WTC11 (cell line): ENCODE measurements at regions not wholly inside any gene's neighbourhood (a gene's known extent, or its start where the extent isn't known, plus 50 kb on each side); places are given as distances from the start of the nearest gene placed in this dataset.

Source experiments
- JUN ChIP-seq: sonication (generic); formaldehyde crosslinking; IDR thresholded peaks from 2 replicates; pipeline ENCODE4 v1.8.0; 2023; ENCODE audit warnings: mild to moderate bottlenecking, missing genetic modification reagents
- KAT7 ChIP-seq: sonication (generic); formaldehyde crosslinking; IDR thresholded peaks from 2 replicates; pipeline ENCODE4 v1.8.1; 2023; ENCODE audit warnings: missing genetic modification reagents, mild to moderate bottlenecking, borderline replicate concordance
- TEAD1 ChIP-seq: sonication (generic); formaldehyde crosslinking; IDR thresholded peaks from 2 replicates; pipeline ENCODE4 v1.8.0; 2022; ENCODE audit warnings: mild to moderate bottlenecking, missing genetic modification reagents
- TEAD4 ChIP-seq: sonication (generic); formaldehyde crosslinking; IDR thresholded peaks from 2 replicates; pipeline ENCODE4 v1.8.0; 2022; ENCODE audit warnings: mild to moderate bottlenecking, missing genetic modification reagents
- ZNF317 ChIP-seq: sonication (generic); formaldehyde crosslinking; IDR thresholded peaks from 2 replicates; pipeline ENCODE4 v1.8.1; 2023; ENCODE audit warnings: low read depth, mild to moderate bottlenecking, moderate library complexity, missing genetic modification reagents, borderline replicate concordance
- TF ChIP-seq, protein P1 (sequence below): fragments of 200-600 bp; IDR thresholded peaks from 2 replicates; pipeline ENCODE4 v1.8.0; 2022; ENCODE audit warnings: antibody characterized with exemption
- TF ChIP-seq, protein P2 (sequence below): sonication (generic); formaldehyde crosslinking; IDR thresholded peaks from 2 replicates; pipeline ENCODE4 v1.8.0; 2023; ENCODE audit warnings: mild to moderate bottlenecking, missing genetic modification reagents

DNA sequence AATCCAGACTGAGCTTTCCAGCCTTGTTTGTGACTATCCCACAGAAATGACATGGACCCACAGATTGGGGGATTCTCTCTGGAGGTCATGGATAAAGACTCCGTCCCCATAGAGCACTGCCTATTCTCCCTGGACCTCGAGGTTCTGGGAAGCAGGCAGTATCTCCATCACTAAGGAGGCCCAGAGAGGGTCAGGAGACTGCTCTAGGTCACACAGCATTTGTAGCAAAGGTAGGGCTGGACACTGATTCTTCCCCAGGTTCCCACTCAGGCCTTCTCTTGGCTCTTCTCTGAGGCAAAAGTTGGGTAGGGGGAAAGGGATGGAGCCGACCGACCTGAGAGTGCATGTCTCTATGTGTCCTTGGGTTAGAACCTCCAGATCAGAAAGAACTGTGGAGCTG, 80.9 kb downstream of the PTPRS start:
- no peak for TF ChIP-seq KAT7
- TF ChIP-seq, protein P1, sequence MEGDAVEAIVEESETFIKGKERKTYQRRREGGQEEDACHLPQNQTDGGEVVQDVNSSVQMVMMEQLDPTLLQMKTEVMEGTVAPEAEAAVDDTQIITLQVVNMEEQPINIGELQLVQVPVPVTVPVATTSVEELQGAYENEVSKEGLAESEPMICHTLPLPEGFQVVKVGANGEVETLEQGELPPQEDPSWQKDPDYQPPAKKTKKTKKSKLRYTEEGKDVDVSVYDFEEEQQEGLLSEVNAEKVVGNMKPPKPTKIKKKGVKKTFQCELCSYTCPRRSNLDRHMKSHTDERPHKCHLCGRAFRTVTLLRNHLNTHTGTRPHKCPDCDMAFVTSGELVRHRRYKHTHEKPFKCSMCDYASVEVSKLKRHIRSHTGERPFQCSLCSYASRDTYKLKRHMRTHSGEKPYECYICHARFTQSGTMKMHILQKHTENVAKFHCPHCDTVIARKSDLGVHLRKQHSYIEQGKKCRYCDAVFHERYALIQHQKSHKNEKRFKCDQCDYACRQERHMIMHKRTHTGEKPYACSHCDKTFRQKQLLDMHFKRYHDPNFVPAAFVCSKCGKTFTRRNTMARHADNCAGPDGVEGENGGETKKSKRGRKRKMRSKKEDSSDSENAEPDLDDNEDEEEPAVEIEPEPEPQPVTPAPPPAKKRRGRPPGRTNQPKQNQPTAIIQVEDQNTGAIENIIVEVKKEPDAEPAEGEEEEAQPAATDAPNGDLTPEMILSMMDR, result no peak
- no peak for TF ChIP-seq JUN (CRISPR knock-in tag)
- no peak for TF ChIP-seq ZNF317 (CRISPR knock-in tag)
- TF ChIP-seq TEAD4 (CRISPR knock-in tag), result no peak
- TF ChIP-seq, protein P2, sequence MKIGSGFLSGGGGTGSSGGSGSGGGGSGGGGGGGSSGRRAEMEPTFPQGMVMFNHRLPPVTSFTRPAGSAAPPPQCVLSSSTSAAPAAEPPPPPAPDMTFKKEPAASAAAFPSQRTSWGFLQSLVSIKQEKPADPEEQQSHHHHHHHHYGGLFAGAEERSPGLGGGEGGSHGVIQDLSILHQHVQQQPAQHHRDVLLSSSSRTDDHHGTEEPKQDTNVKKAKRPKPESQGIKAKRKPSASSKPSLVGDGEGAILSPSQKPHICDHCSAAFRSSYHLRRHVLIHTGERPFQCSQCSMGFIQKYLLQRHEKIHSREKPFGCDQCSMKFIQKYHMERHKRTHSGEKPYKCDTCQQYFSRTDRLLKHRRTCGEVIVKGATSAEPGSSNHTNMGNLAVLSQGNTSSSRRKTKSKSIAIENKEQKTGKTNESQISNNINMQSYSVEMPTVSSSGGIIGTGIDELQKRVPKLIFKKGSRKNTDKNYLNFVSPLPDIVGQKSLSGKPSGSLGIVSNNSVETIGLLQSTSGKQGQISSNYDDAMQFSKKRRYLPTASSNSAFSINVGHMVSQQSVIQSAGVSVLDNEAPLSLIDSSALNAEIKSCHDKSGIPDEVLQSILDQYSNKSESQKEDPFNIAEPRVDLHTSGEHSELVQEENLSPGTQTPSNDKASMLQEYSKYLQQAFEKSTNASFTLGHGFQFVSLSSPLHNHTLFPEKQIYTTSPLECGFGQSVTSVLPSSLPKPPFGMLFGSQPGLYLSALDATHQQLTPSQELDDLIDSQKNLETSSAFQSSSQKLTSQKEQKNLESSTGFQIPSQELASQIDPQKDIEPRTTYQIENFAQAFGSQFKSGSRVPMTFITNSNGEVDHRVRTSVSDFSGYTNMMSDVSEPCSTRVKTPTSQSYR (CRISPR knock-in tag), result no peak
- TF ChIP-seq TEAD1 (CRISPR knock-in tag), result no peak
